HG03432 (cell line): ENCODE measurements at regions not wholly inside any gene's neighbourhood (a gene's known extent, or its start where the extent isn't known, plus 50 kb on each side); places are given as distances from the start of the nearest gene placed in this dataset.

ENCODE experiments used
- ATAC-seq: cut with Tn5 transposase; IDR thresholded peaks from one replicate; pipeline ENCODE4 v1.9.1; 2021; ENCODE audit warnings: mild to moderate bottlenecking, moderate library complexity; ENCODE audit not compliant: unreplicated experiment

DNA sequence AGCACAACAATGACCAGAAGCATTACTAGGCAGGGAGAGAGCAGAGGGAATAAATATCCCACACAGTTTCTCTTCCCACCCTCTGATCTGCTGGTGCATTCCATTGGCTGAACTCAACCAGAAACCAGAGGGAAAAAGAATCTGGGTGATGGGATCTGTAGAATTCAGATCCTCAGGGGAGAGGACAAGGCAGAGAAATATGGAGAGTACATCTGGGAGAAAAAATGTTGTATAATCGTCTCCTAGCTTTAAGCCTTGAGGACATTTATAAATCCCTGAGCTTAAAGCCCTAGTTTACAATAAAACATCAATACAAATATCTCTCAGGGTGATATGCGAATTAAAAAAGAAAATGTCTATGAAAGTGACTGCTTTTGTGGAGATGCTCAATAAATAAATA lies 368.1 kb upstream of the MAD2L1 start:
- no peak for ATAC-seq

DNA sequence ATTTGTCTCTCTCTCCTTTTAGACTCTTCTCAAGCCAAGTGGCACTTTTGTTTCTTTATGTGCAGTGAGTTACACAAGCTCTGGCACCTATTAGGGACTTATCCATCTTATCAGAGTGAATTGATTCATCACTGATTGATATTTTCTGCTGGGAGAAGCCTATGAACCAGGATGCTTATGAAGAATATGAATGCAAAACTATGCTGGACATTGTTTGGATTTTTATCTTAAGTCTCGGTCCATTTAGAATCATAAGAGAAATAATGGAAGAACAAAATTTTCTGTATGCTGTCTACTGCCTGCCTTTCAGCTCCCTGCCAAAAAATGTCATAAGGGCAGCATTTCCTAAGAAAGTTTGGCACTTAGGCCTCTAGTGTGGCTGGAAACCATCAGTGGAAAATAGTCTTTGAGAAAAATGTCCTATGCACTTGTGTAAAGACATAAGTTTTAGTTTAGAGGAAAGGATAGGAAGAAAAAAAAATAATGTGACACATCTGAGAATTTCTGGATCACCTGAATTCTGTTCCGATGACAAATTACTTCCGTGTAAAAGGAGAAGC lies 365.7 kb upstream of the MAD2L1 start:
- ATAC-seq, result no peak

DNA sequence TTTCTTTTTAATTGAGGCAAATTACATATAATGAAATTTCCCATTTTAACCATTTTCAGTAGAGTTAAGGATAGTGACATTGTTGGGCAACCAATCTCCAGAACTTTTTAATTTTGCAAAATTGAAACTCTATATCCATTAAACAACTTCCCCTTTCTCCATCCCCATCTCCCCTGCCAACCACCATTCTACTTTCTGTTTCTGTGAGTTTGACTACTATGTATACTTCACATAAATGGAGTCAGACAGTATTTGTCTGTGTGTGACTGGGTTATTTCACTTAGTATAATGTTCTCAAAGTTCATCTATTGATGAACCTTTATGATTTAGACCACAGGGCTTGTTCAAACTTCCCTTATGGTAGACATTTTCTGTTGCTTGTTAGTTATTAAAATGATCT lies 364.5 kb upstream of the MAD2L1 start:
- ATAC-seq, result no peak

DNA sequence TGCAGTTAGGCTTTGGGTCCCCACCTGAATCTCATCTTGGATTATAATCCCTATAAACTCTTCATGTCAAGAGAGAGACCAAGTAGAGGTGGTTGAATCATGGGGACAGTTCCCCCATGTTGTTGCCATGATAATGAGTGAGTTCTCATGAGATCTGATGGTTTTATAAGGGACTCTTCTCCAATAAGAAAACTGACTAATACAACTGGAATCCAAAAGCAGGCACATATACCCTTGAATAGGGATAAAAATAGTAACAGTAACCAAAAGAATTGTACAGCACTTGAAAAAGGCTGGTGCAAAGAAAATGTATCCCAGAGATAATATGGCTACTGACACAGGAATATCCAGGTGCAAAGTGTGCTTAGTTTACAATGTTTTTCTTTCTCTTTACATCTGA lies 351.5 kb upstream of the MAD2L1 start:
- ATAC-seq, result no peak

DNA sequence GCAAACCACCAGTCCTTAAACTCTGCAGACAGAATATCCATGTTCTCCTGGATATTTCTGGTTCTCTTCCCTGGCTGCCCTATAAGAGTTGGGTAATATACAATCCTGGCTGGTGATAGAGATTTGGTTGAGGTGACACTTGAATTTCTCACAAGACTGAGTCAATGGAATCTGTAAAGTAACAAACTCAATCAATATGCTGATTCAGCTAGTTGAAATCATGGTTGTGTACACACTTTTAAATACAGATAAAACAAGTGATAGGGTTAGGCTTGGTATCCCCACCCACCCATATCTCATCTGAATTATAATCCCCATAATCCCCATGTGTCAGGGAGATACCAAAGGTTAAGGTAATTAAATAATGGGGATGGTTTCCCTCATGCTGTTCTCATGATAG lies 349.2 kb upstream of the MAD2L1 start:
- no peak for ATAC-seq

DNA sequence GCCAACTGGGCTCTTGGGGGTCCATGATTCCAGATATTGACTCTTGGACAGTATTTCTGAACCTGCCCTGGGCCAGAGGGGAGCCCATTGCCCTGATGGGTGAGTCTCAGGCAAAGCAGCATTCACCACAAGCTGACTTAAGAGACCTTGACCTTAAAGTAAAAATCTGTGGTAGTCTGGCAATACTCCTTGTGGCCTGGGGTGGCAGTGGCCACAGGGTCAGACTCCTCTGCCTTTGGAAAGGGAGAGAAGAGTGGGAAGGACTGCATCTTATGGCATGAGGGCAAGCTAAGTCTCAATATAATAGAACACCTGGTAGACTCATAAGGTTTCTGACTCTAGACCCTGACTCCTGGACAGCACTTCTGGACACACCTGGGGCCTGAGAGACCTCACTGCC lies 340.3 kb upstream of the MAD2L1 start:
- ATAC-seq, result no peak

DNA sequence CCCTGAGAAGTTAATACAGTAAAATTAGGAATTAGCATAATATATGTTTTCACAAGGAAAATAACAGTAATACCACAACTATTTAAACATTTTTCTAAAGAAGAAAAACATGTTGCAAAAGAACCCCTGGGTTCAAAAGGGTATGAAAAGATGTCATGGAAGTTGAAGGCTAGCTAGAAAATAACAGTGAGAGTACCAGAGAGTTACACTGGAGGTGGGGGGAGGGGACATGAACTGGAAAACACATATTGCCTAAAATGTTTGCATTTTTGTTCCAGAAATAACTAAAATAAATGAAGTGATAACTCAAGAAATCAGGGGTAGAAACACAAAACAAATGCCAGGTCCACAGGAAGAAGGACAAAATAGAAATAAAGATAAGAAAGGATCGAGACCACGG lies 336.6 kb upstream of the MAD2L1 start:
- ATAC-seq, result no peak

DNA sequence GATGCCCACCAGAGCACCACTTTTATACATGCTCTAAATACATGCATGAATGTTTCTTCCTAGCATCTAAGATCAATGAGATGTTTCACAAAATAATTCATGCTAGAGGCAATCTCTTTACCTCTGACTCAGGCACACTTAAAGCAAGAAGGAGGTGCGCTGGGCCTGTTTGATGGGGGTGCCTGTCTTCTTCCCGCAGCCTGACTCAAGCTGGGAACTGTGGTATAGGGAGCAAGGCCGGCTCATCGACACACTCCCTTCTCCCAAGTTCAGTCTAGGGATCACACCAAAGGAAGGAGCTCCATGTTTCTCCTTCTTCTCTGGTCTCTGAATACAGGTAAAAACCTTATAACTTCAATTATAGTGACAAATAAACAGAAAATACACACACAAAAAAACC lies 333.8 kb upstream of the MAD2L1 start:
- ATAC-seq, result no peak

DNA sequence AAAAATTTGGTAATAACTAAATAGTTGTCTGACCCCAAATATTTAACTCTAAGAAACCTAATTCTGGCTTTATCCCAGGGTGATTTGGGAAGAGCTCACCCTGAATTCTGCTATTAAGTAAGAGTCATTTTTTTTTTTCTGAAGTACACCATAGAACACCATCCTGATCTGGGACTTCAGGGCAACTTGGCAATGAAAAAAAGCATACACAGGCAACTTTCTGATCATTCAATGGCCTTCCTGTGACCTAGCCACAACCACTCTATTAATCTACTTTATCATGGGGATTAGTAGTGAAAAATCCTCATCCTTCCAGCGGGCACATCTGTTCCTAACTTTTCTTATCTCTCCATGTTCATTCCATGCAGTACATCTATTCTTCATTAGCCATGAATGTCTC lies 333.2 kb upstream of the MAD2L1 start:
- no peak for ATAC-seq

DNA sequence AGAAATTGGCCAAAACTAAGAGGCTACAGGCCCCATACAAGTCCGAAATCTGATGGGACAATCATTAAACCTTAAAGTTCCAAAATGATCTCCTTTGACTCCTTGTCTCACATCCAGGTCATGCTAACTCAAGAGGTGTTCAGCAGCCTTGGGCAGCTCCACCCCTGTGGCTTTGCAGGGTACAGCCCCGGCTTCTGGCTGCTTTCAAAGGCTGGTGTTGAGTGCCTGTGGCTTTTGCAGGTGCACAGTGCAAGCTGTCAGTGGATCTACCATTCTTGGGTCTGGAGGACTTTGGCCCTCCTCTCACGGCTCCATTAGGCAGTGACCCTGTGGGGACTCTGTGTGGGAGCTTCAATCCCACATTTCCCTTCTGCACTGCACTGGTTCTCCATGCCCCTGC lies 329.1 kb upstream of the MAD2L1 start:
- ATAC-seq, result no peak

DNA sequence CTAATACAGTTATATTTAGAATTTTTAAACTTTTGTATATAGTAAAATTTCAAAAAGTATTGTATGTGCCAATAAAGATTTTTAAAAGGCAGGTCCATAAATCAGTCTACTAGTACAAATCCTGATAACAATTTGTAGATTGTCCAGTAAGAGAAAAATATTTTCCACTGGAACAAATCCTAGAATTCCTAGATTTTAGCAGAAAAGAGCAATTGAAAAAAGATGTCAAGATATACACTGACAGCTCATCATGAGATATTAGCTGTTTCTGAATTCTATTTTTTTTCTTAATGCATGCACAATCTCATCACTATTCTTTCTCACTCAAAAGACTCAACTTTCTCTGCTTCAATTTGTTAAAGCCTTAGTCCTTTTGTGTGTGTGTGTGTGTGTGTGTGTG lies 289.2 kb upstream of the MAD2L1 start:
- ATAC-seq, result no peak

DNA sequence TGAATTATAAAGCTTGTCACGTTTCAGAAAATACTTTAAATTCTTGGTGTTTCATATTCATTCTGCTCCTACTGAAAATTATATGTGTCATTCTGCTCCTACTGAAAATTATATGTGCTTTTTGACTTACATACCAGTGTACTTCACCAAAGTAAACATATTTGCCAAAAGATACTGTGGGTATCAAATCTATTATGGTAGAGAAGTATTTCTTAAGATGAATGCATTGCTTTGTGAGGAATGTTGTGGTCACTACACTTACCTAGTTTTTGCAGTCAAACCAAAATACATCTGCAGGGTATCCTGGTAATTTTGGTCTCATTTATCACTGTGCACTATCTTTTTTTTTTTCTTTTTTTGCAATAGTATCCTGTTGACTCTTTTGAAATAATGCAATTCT lies 287.7 kb upstream of the MAD2L1 start:
- ATAC-seq, result no peak

DNA sequence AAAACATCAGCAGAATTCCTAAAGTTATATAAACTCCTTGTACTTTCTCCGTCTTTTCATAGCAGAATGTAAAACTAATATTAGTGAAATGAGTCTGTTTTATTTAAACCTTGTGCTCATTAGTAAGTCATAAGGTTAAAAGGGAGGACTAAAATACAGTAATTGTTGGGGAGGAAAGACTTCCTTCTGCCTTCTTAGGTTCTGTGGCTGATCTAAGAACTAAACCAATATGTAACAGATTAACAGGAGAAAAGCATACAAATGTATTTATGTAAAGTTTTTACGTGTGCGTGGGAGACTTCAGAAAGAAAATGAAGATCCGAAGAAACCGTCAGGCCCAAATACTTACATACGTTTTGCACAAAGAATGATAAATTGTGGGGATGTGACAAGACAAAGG lies 286.6 kb upstream of the MAD2L1 start:
- ATAC-seq, result no peak

DNA sequence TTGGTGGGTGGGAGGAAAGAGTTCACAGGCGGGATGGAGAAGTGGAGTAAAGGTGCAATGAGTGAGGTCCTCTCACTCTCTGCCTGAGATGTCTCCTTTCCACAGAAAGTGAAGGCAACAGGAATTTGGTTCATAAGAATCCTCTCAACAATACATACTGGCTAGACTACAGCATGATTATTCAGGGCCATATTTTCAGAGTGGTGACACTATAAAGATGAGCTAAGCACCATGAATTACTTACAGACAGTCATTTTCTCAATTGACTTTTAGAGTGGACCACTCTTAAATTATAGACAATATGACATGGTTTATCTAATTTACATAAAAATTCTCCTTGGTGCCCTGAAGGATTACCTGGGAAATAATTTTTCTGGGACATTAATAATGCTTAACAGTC lies 286.1 kb upstream of the MAD2L1 start:
- no peak for ATAC-seq

DNA sequence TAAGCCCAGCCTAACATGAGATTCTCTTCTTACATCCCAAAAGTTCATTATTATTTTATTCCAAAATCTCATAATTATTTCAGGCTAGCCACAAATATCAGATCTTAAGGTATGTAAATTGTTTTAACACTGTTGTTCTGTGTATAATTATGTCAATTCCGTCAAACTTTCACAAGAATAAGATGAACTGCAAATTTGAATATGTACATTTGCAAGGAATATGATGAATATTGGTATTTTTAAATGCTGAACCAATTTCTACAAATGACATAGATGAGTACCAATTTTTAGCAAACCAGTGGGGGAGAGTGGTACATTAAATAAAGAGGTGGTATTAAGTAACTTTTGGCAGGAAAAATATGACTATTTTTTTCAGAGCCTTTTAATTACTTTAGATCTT lies 282.3 kb upstream of the MAD2L1 start:
- ATAC-seq, result no peak

DNA sequence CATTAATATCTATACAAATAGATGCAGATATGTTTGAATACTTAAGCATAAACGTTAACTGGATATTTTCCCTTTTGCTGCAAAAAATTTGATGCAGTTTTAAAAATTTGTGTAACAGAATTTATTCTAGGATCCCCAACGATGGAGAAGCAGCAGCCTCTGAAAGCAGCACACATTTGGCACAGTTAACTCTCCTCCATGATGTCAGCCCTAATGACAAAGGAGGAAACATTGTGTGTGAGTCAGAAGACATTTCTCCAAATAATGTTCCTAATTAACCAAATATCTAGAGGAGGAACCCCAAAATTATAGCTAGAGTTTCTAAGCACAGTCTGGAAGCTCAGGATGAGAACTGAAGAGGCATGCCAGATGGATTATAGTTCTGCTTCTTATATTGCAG lies 281.9 kb upstream of the MAD2L1 start:
- no peak for ATAC-seq

DNA sequence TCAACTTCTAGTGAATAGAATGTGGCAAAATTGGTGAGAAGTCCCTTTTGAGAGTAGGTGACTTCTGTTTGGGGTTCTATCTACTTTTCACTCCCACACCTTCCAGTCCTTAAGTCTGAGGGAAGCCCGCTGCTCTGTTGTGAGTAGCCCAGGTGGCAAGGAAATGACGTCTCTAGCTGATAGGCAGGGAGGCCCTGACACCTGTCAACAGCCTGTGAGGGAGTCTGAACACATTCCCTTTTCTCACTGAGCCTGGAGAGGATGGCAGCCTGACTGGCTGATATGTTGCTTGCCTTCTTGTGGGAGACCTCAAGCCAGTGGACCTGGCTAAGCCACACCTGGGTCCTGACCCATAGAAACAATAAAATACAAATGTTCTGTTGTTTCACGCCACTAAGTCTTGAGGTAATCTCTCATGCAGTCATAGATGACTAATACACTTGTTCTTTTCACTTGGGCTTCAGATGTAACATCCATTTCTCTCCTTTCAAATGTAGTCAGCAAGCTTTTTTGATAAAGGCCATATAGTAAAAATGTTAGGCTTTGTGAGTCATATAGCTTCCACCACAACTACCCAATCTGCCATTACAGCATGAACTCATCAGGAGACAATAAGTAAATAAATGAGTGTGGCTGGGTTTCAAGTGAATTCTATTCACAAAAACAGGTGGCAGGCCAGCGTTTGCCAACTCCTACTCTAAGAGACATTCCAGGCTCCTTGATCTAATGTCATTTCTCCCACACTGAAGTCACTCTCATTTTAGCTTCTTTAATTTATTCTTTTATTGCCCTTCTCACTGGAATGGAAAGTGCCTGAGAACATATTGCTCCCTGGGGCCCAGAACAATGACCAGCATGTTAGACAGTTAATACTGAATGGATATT lies 265.1 kb upstream of the MAD2L1 start:
- ATAC-seq, result peak; percentile 75

DNA sequence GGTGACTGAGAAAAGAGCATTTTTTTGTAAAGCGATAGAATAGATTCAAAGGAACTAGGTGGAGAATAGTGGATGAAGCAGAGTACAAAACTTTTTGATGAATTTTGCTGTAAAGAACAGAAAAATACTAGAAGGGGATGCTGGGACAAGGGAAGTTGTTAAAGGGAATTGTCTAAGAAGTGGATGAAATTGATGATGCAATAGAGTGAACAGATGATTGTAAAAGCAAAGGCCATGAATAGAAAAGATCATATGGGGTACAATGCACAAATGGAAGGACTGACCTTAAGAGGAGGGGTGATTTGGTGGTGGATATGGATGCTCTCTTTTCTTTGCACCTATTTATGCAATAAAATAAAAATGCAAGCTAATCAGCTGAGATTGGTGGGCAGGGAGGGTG lies 262.7 kb upstream of the MAD2L1 start:
- ATAC-seq, result no peak

DNA sequence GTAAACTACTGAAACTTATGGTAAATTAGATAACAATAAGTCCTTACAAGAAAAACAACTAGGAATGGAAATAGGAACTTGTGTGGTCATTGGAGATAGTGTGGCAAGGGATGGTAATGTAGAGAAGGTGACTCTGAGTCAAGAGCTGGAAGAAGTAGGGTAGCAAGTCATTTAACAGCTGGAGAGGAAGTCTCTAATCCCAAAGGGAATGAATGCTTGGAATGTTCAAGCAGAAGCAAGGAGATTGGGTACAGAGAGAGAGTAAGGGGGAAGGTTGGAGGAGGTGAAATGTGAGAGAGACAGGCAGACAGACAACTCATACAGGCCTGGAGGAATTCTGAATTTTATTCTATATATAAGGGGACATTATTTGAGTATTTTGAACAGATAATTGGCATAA lies 260.6 kb upstream of the MAD2L1 start:
- no peak for ATAC-seq

DNA sequence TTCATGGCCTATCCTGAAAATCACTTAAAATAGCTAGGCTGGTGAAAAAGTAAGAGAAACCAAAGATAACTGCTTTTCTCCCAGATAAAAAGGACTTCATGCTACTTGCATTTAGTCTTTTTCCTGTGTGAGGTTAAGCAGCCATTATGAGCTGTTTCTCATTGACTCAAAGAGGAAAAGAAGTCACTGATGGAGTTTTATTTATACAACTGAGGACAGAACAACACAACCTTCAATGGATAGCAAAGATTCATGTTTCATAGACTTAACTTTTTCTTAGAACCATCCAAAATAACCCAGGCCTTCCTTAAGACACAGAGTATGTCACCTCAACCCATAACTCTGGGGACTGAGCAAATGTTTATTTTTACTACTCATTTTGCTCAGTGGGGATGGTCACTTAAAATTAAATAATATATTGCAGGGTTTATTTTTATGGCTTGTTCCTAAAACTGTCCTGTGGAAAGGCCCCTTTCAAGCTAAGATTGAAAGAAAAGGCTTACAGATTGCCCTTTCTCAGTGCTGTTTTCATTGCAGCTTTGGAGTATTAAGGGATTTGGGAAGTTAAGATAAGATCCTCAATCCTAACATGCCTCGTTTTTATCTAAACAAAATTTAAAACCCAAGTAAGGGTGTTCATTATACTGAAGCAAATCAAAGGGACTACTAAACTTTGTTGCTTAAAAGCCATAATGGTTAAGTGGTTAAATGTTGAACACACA lies 252.6 kb upstream of the MAD2L1 start:
- ATAC-seq, result no peak

DNA sequence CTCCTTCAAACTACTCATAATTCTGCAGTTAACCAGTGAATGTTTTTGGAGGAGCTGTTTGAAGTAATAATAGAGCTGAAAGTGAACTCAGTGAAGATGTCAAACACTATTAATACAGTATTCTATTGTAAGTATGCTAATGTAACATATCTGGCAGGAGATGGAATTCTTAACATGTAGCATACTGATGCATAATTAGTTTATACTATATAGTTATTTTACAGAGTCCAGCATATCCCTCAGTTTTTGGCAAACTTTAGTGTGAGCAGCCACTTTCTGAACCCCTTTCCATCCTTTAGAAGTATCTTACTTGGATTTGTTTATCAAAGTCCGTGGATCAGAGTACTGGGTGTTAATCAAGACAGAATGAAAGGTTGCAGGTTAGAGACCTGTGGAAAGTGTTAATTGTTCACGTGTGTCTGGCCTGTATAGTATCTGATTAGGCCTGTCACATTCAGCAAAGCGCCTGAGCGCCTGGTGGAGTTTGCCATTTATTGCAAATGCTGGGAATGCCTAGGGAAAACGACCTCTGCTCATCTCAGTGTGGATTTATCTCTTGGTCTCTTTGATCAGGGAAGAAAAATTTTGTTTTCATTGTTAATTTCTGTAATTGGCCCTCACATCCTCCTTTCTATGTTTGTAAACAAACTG lies 251.7 kb upstream of the MAD2L1 start:
- no peak for ATAC-seq

DNA sequence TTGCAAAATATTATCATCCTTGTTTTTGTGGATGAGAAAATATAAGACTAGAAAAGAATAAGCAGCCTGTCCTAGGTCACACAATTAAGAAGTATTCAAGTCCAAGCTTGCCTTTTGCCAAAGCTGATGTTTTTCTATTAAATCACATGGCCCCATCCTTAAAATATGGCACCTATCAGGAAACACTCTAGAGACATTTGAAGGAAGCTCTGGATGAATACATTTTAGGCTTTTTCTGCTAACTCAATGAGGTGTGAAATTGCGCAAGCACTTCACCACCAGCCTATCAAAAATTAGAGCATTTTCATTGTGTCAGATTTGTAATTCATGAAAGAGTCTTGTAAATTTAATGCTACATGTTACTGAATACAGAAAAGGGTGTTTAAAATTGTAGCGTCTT lies 251.1 kb upstream of the MAD2L1 start:
- no peak for ATAC-seq
